T-helper 1 cell treated with Interleukin-12 subunit alpha and Interleukin-12 subunit beta and Interleukin-4 antibody, amounts not matched to agents 30 μg/mL and 1 μg/mL, for 36 hours (primary cell): ENCODE measurements at regions not wholly inside any gene's neighbourhood (a gene's known extent, or its start where the extent isn't known, plus 50 kb on each side); places are given as distances from the start of the nearest gene placed in this dataset.

Experiments used
- H3K27ac Mint-ChIP-seq: one replicate; pipeline ENCODE4 v1.8.0; 2021; ENCODE audit warnings: mild to moderate bottlenecking, mixed read lengths
- H3K27me3 Mint-ChIP-seq: one replicate; pipeline ENCODE4 v1.8.0; 2021; ENCODE audit warnings: low read depth, mixed read lengths
- H3K36me3 Mint-ChIP-seq: one replicate; pipeline ENCODE4 v1.8.0; 2021; ENCODE audit warnings: low read depth, mixed read lengths
- H3K4me1 Mint-ChIP-seq: one replicate; pipeline ENCODE4 v1.8.0; 2021; ENCODE audit warnings: low read depth, mixed read lengths
- H3K4me3 Mint-ChIP-seq: one replicate; pipeline ENCODE4 v1.8.0; 2021; ENCODE audit warnings: mild to moderate bottlenecking, moderate library complexity, mixed read lengths
- H3K9me3 Mint-ChIP-seq: one replicate; pipeline ENCODE4 v1.8.0; 2021; ENCODE audit warnings: mixed read lengths

DNA sequence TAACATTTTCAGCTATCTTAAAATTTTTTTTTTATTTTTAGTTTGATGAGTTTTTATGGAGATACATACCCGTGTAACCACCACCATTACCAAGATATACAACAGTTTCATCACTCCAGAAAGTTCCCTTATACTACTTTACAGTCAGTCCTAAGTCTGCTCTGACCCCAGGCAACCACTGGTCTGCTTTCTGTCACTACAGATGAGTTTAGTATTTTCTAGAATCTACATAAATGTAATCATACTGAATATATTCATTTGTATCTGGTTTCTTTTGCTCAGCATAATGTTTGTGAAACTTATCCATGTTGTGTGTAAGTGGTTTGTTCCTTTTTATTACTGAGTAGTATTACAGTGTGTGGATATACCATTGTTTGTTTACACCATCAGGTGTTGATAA lies 127.8 kb downstream of the GAS1 start:
- Mint-ChIP-seq H3K4me1 (no peaks in the 10 kb centered on the region), H3K4me3 (no peak overlapping the region), H3K9me3 (no peaks in the 10 kb centered on the region), H3K27me3 (no peaks in the 10 kb centered on the region), H3K27ac (no peak overlapping the region), H3K36me3 (no peaks in the 10 kb centered on the region)

DNA sequence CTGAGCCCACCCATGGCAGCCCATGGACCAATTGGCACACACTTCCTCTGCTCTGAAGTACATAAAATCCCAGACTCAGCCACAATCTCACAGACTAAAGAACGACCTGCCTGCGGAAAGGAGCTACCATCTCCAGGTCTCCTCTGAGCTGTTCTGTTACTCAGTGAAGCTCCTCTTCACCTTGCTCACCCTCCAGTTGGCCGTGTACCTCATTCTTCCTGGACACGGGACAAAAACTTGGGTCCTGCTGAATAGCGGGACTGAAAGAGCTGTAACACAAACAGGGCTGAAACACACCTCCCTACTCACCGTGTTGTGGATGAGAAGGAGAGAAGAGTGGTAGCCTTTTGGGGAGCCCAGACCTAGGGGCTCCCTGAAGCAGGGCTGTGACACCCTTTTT lies 128.7 kb downstream of the GAS1 start:
- Mint-ChIP-seq H3K4me1 (no peaks in the 10 kb centered on the region), H3K9me3 (no peaks in the 10 kb centered on the region), H3K36me3 (no peaks in the 10 kb centered on the region), H3K4me3 (no peak overlapping the region), H3K27ac (no peak overlapping the region), H3K27me3 (no peaks in the 10 kb centered on the region)

DNA sequence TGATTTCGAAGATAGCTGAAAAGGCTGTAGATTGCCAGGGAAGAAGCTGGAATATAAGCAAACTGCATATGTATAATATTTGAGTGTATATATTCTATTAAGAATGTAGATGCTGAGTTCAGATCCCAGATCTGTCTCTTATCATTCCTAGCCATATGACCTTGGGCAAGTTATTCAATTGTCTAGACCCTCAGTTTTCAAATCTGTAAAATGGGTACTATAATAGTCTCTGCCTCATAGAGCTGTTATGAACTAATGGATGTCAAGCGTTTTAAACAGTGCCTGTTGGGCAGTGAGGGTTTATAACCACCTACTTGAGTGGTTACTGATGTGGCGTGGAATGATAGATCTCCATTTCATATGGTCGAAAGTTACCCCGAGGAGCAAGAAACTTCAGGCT lies 130.4 kb downstream of the GAS1 start:
- Mint-ChIP-seq H3K27me3 (no peaks in the 10 kb centered on the region), H3K9me3 (no peaks in the 10 kb centered on the region), H3K4me1 (no peaks in the 10 kb centered on the region), H3K27ac (no peak overlapping the region), H3K36me3 (no peaks in the 10 kb centered on the region), H3K4me3 (no peak overlapping the region)

DNA sequence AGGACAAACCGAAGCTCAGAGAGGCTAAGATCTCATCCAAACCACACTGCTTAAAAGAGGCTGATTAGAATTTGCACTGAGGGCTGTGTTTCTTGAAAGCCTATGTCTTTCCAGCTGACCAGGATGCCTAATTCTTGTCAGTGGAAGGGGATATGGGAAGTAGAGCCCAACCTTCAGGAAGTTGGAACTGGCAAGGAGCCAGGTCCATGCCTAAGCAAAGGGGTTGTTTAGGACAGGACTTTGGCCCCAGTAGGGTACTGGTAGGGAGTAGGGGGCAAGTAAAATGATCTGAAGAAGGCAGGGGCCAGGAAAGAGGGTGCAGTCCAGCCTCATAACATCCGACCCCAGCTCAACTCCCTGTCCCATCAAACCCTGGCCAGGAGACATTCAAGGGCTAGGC lies 130.9 kb downstream of the GAS1 start:
- Mint-ChIP-seq H3K27me3 (no peaks in the 10 kb centered on the region), H3K9me3 (no peaks in the 10 kb centered on the region), H3K27ac (no peak overlapping the region), H3K4me1 (no peaks in the 10 kb centered on the region), H3K4me3 (no peak overlapping the region), H3K36me3 (no peaks in the 10 kb centered on the region)

DNA sequence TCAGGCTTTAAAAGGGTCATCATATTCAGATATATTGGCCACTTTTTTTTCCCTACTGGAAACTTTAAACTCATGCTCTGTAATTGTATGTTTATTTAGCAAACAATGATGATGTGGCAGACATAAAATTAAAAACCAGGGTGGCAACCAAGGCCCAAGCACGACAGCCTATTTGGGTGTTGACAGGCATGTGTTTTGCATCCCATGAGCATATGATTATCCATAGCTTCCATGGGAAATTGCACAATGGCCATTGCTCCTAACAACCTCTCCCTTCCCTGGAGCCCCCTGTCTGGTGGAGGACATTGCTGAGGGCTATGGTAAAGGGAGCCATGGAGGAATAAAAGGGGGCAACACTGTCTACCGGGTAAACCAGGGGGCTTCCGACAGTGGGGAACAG lies 134.7 kb downstream of the GAS1 start:
- Mint-ChIP-seq H3K27ac (no peak overlapping the region), H3K4me3 (no peak overlapping the region), H3K4me1 (no peaks in the 10 kb centered on the region), H3K9me3 (no peaks in the 10 kb centered on the region), H3K27me3 (no peaks in the 10 kb centered on the region), H3K36me3 (no peaks in the 10 kb centered on the region)

DNA sequence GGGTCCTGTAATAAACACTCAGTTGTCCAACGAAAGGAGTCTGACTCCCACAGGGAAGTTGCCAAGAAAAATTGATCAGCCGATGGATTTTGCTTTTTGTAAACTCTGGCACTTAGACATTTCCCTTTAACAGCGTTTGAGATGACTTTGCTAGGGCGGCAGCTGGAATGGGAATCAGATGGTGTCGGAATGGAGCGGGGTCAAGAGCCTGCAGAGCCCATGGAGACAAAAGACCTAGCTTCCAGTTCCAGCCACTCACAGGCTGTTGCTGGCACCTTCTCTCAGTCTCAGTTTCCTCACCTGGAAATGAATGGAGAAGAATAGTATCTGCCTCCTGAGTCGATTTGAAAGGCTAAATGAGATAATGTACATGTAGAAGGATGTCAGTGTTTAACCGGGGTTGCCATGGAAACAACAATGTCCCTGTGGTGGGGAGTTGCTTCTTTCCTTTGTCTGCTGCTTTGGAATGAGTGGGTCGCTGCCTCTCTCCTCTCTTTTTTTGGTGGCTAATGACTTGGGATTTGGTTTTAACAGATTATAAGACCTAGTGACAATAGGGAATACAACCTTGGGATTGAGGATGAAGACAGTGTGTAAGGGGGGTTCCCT lies 137.4 kb downstream of the GAS1 start:
- H3K4me3 Mint-ChIP-seq = no peak overlapping the region
- H3K9me3 Mint-ChIP-seq = no peaks in the 10 kb centered on the region
- H3K4me1 Mint-ChIP-seq = no peaks in the 10 kb centered on the region
- no peaks in the 10 kb centered on the region for H3K36me3 Mint-ChIP-seq
- no peak overlapping the region for H3K27ac Mint-ChIP-seq
- no peaks in the 10 kb centered on the region for H3K27me3 Mint-ChIP-seq

DNA sequence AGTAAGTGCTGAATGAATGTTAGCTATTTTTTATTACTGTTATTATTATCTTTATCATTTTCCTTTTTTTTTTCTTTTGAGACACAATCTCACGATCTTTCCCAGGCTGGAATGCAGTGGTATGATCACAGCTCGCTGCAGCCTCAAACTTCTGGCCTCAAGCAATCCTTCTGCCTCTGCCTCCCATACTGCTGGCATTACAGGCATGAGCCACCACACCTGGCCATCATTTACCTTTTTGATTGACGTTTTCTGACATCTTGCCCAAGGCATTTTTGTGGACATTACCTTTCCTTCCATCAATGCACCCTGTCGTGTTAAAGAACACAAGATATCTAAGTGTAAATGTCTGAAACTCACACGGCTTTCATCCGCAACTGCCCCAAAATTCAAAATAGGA lies 138.2 kb downstream of the GAS1 start:
- Mint-ChIP-seq H3K27ac (no peak overlapping the region), H3K4me1 (no peaks in the 10 kb centered on the region), H3K9me3 (peaks cover 2% of the 10 kb centered on the region)

DNA sequence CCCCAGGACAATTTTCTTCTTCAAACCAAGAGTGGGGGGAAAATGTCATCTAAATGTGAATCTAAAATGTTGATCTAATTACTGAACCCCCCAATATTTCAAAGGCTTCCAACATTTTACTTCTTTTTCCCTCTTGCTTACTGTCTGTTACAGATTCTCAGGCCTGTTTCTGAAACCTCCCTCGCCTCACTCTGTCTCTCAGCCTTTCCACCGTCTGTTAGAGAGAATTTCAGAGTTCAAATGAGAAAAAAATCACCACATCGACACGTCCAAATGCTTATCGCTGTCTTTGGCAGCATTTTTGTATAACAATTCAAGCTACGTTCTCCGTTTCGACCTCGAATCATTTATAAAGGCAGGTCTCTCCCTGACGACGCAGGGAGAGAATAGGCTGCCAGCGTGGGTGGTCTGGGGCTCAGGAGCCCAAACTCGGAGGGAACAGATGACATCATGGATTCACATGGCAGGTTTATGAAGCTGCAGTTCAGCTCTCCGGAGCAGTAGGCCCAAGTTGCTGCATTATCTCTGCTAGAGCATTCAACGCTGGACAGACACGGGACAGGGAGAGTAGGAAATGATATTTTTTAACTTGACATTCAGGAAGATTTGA lies 139.8 kb downstream of the GAS1 start:
- Mint-ChIP-seq H3K9me3 (peaks cover 12% of the 10 kb centered on the region), H3K27me3 (no peaks in the 10 kb centered on the region), H3K36me3 (no peaks in the 10 kb centered on the region), H3K4me1 (no peaks in the 10 kb centered on the region), H3K4me3 (no peak overlapping the region), H3K27ac (no peak overlapping the region)

More for the DNA sequence above, 138.2 kb downstream of the GAS1 start:
- Mint-ChIP-seq H3K27me3 (no peaks in the 10 kb centered on the region), H3K36me3 (no peaks in the 10 kb centered on the region), H3K4me3 (no peak overlapping the region)

DNA sequence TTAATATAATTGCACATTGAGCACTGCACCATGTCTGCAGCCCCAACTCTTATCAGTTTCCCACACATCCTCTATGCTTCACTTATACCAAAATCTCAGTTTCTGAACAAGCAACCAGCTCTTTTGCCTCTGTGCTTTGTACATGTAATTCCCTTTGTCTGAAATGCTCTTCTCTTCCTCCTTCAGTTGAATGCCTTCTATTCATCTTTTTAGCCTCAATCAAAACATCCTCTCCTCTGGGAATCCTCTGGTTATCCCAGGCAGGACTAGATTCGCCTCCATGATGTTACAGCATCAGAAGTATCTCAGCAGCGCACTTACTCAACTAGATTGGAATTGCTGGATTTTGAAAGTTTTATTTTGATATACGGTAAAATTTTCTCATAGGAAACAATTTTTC lies 143.3 kb downstream of the GAS1 start:
- Mint-ChIP-seq H3K27ac (no peak overlapping the region), H3K4me1 (no peaks in the 10 kb centered on the region), H3K36me3 (no peaks in the 10 kb centered on the region), H3K4me3 (no peak overlapping the region), H3K9me3 (peaks cover 12% of the 10 kb centered on the region), H3K27me3 (no peaks in the 10 kb centered on the region)

DNA sequence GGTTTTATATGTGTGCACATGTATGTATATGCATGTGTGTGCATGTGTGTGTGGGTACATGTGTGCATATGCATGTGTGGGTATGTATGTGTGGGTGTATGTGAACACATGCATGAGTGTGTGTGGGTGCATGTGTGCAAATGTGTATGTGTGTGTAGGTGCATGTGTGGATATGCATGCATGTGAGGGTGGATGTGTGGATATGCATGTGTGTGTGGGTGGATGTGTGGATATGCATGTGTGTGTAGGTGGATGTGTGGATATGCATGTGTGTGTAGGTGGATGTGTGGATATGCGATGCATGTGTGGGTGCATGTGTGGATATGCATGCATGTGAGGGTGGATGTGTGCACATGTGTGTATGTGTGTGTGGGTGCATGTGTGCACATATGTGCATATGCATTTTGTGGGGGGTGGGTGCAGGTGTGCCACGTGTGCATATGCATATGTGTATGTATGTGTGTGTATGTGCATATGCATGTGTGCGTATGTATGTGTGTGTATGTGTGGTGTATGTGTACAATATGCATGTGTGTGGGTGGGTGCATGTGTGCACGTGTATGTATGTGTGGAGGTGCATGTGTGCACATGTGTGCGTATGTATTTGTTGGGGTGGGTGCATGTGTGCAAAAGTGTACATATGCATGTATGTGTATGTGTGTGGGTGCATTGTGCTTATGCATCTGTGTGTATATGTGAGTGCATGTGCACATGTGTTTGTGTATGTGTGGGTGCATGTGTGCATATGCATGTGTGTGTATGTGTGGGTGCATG lies 144.2 kb downstream of the GAS1 start:
- H3K4me1 Mint-ChIP-seq = no peaks in the 10 kb centered on the region
- no peak overlapping the region for H3K4me3 Mint-ChIP-seq
- H3K36me3 Mint-ChIP-seq = no peaks in the 10 kb centered on the region
- no peaks in the 10 kb centered on the region for H3K27me3 Mint-ChIP-seq
- H3K27ac Mint-ChIP-seq = no peak overlapping the region
- H3K9me3 Mint-ChIP-seq = peaks cover 12% of the 10 kb centered on the region

DNA sequence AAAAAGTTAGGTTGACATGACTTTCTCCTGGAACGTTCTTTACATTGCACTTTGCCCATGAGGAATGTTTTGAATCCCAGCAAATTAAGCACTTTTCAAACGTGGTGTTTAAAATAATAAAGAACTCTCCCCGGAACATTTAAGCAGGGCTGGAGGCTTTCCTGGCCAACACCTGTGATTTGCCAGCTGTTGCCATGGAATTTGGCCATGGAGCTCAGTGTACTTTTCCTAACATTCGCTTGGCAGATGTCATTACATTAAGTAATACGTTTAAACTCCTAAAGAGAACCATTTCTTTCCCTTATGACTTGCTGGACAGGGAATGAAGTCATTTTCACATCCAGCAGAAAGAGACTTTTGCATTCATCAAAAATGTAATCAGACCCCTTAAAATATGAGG lies 146.1 kb downstream of the GAS1 start:
- H3K4me1 Mint-ChIP-seq = no peaks in the 10 kb centered on the region
- H3K4me3 Mint-ChIP-seq = no peak overlapping the region
- peaks cover 12% of the 10 kb centered on the region for H3K9me3 Mint-ChIP-seq
- H3K27me3 Mint-ChIP-seq = no peaks in the 10 kb centered on the region
- no peak overlapping the region for H3K27ac Mint-ChIP-seq
- H3K36me3 Mint-ChIP-seq = no peaks in the 10 kb centered on the region

DNA sequence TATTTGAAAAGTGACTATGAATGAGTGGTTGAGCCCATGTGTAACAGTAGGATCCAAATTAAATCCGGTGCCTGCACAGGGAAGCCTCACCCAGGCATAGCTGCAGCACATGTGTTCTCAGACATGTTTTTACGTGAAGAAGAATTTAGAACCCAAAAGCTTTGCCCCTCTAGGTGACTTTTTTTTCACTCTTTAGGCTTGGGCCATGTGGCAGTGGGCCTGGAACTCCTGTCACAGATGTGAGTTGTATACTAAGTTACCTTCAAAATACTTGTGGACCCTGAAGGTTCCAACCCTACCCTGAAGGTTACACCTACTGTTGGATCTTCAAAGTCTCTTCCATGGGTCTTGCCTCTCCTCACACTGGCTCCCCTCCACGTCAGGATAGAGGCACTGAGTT lies 146.6 kb downstream of the GAS1 start:
- Mint-ChIP-seq H3K4me1 (no peaks in the 10 kb centered on the region), H3K4me3 (no peak overlapping the region), H3K36me3 (no peaks in the 10 kb centered on the region), H3K27ac (no peak overlapping the region), H3K27me3 (no peaks in the 10 kb centered on the region), H3K9me3 (peaks cover 12% of the 10 kb centered on the region)

DNA sequence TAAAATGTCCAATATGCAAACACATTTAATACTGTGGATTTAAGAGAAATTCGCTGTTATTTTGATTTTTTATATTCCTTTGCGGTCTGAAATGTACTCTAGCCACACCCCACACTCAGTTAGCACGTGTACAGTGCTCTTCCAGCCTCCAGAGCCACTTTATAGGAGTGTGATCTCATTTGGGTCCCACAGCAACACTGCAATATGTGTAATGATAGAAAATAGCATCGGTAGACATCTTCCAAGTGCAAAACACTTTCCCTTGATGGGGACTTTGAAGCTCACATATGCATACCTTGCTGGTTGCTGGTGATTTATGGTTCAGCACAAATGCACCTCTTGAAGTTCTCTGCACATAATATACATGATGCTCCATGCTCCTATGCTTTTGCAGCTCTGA lies 148.3 kb downstream of the GAS1 start:
- Mint-ChIP-seq H3K27ac (no peak overlapping the region), H3K4me3 (no peak overlapping the region), H3K4me1 (no peaks in the 10 kb centered on the region), H3K27me3 (peaks cover 5% of the 10 kb centered on the region), H3K9me3 (peaks cover 9% of the 10 kb centered on the region), H3K36me3 (no peaks in the 10 kb centered on the region)

DNA sequence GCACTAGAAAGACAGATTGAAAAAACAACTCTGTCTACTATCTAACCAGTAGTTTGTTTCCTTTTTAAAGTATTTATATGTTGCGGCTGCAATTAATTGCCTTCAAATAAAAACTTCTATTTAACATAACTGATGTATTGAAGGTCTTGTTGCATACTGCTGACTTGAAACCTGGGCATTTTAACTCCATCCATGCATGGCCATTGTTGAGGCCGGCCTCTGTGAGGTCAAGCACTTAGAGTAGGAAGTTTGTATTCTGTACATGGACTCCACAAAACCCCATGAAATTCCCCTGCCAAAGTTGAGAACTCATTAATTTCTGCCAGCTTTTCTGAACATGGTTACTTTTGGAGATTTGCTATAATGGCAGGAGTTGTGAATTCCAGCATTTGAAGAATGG lies 150.6 kb downstream of the GAS1 start:
- Mint-ChIP-seq H3K36me3 (no peaks in the 10 kb centered on the region), H3K27me3 (peaks cover 5% of the 10 kb centered on the region), H3K4me1 (no peaks in the 10 kb centered on the region)

DNA sequence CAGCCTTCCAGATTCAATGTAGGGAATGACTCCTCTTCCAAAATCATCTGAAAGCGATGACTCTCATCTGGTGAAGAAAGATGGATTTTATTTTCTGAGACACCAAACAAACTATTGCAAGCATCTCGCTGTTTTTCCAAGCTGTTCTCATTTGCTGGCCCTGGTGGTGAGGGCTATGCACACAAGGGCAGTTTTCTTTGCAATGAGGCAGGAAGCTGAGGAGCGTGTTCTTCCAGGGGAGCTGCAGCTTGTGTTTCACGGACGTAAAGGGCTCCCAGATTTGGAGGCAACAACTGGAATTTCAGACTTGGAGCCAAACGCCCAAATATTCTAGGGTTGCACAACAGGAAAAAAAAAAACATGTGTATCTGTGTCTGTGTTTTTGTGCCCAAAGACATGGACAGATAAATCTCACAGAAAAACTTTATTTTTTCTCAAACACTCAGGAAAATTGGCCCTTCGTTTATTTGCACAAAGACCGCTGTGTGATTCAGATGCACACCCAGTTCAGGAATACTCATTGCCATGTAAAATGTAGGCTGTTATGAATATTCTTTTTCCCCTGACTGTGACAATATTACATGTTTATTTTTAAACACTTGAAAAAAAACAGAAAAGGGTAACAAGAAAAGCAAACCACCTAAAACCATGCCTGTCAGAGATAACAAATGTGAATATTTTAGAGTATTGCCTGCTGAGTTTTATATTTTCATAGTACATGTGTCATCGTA lies 151.3 kb downstream of the GAS1 start:
- Mint-ChIP-seq H3K9me3 (no peaks in the 10 kb centered on the region), H3K4me3 (no peak overlapping the region), H3K4me1 (no peaks in the 10 kb centered on the region), H3K27ac (no peak overlapping the region), H3K36me3 (no peaks in the 10 kb centered on the region), H3K27me3 (peaks cover 5% of the 10 kb centered on the region)

More for the DNA sequence above, 150.6 kb downstream of the GAS1 start:
- Mint-ChIP-seq H3K27ac (no peak overlapping the region), H3K4me3 (no peak overlapping the region), H3K9me3 (no peaks in the 10 kb centered on the region)
